GM19238 (cell line): ENCODE measurements at regions not wholly inside any gene's neighbourhood (a gene's known extent, or its start where the extent isn't known, plus 50 kb on each side); places are given as distances from the start of the nearest gene placed in this dataset.

Experiments used
- DNase-seq: peaks from one replicate; pipeline ENCODE4 v3.0.0; 2011; ENCODE audit warnings: low spot score; ENCODE audit not compliant: insufficient read length

- no peak for DNase-seq
Measured at GRCh38 chr12:126780343-126780742, 1486.6 kb upstream of the TMEM132C start.

- no peak for DNase-seq
Measured at GRCh38 chr12:126781593-126781992, 1485.4 kb upstream of the TMEM132C start.

GRCh38 chr12:126782083-126782482 is 1484.9 kb upstream of the TMEM132C start:
- no peak for DNase-seq

GRCh38 chr12:126784328-126784921 is 1482.5 kb upstream of the TMEM132C start:
- no peak for DNase-seq

- DNase-seq: no peak
Measured at GRCh38 chr12:126789963-126790362, 1477.0 kb upstream of the TMEM132C start.

- DNase-seq: no peak
Measured at GRCh38 chr12:126791122-126791521, 1475.8 kb upstream of the TMEM132C start.

- DNase-seq: no peak
Measured at GRCh38 chr12:126792411-126792810, 1474.6 kb upstream of the TMEM132C start.

- DNase-seq: no peak
Measured at GRCh38 chr12:126797525-126797924, 1469.4 kb upstream of the TMEM132C start.

GRCh38 chr12:126798449-126798848 is 1468.5 kb upstream of the TMEM132C start:
- no peak for DNase-seq

GRCh38 chr12:126807312-126807865 is 1459.6 kb upstream of the TMEM132C start:
- DNase-seq: no peak

GRCh38 chr12:126811391-126811790 is 1455.6 kb upstream of the TMEM132C start:
- DNase-seq: no peak

GRCh38 chr12:126819554-126819953 is 1447.4 kb upstream of the TMEM132C start:
- no peak for DNase-seq

- DNase-seq: no peak
Measured at GRCh38 chr12:126830778-126831680, 1435.9 kb upstream of the TMEM132C start.

GRCh38 chr12:126837697-126838096 is 1429.3 kb upstream of the TMEM132C start:
- no peak for DNase-seq

GRCh38 chr12:126843915-126844669 is 1422.9 kb upstream of the TMEM132C start:
- no peak for DNase-seq

GRCh38 chr12:126847005-126847629 is 1419.9 kb upstream of the TMEM132C start:
- DNase-seq: no peak

GRCh38 chr12:126855768-126856167 is 1411.2 kb upstream of the TMEM132C start:
- DNase-seq: no peak

GRCh38 chr12:126856958-126857357 is 1410.0 kb upstream of the TMEM132C start:
- no peak for DNase-seq

- no peak for DNase-seq
Measured at GRCh38 chr12:126858560-126858959, 1408.4 kb upstream of the TMEM132C start.

- no peak for DNase-seq
Measured at GRCh38 chr12:126860210-126860609, 1406.8 kb upstream of the TMEM132C start.

GRCh38 chr12:126862500-126862899 is 1404.5 kb upstream of the TMEM132C start:
- DNase-seq: no peak
